ENCODE measurements at regions not wholly inside any gene's neighbourhood (a gene's known extent, or its start where the extent isn't known, plus 50 kb on each side); places are given as distances from the start of the nearest gene placed in this dataset.

DNA sequence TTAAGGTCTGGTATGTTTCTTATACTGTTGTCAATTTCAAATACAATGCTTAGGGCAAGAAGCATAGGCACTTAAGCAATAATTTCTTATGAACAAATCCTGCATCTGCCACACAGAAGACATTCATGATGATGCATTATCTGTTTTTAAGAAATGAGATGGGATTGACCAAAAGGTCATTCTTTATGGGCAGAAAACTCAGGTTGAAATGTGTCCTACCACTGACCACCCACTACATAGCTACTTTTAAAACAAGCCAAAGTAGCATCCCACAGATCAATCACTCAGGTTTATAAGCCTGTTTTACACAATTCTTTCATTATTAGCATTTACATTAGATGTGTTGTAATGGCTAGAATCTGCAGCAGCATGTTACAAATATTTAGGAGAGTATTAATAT, 617.8 kb downstream of the PCDH7 start:
- TF ChIP-seq, protein P1, sequence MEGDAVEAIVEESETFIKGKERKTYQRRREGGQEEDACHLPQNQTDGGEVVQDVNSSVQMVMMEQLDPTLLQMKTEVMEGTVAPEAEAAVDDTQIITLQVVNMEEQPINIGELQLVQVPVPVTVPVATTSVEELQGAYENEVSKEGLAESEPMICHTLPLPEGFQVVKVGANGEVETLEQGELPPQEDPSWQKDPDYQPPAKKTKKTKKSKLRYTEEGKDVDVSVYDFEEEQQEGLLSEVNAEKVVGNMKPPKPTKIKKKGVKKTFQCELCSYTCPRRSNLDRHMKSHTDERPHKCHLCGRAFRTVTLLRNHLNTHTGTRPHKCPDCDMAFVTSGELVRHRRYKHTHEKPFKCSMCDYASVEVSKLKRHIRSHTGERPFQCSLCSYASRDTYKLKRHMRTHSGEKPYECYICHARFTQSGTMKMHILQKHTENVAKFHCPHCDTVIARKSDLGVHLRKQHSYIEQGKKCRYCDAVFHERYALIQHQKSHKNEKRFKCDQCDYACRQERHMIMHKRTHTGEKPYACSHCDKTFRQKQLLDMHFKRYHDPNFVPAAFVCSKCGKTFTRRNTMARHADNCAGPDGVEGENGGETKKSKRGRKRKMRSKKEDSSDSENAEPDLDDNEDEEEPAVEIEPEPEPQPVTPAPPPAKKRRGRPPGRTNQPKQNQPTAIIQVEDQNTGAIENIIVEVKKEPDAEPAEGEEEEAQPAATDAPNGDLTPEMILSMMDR (IDR thresholded peaks at IDR 0.05): no peak
- TF ChIP-seq ZFX (IDR thresholded peaks at IDR 0.05; ENCODE audit: borderline replicate concordance): no peak

Data from 22Rv1 (cell line).